H9 (cell line): ENCODE measurements at regions not wholly inside any gene's neighbourhood (a gene's known extent, or its start where the extent isn't known, plus 50 kb on each side); places are given as distances from the start of the nearest gene placed in this dataset.

ENCODE experiments used
- DNase-seq: peaks from one replicate; pipeline ENCODE4 v3.0.0-alpha.2; 2017
- H2AFZ ChIP-seq: one replicate; pipeline ENCODE4 v1.6.1; 2013; ENCODE audit warnings: mild to moderate bottlenecking, low read length, control low read depth, moderate library complexity
- H2AK5ac ChIP-seq: 2 replicates; pipeline ENCODE4 v1.6.1; 2013; ENCODE audit warnings: low read length, control low read depth, mixed read lengths; ENCODE audit not compliant: insufficient read length
- H2BK120ac ChIP-seq: one replicate; pipeline ENCODE4 v1.6.1; 2013; ENCODE audit warnings: low read depth, mild to moderate bottlenecking, low read length, control low read depth, inconsistent platforms; ENCODE audit not compliant: poor library complexity, severe bottlenecking
- H2BK12ac ChIP-seq: 2 replicates; pipeline ENCODE4 v1.6.1; 2013; ENCODE audit warnings: low read length, control low read depth, mixed read lengths, low read depth; ENCODE audit not compliant: insufficient read length
- H2BK15ac ChIP-seq: 2 replicates; pipeline ENCODE4 v1.6.1; 2013; ENCODE audit warnings: low read depth, low read length, control low read depth
- H2BK20ac ChIP-seq: one replicate; pipeline ENCODE4 v1.6.1; 2013; ENCODE audit warnings: low read depth, mild to moderate bottlenecking, low read length, control low read depth, inconsistent platforms; ENCODE audit not compliant: poor library complexity, severe bottlenecking
- H2BK5ac ChIP-seq: 2 replicates; pipeline ENCODE4 v1.6.1; 2013; ENCODE audit warnings: low read length, control low read depth, mixed read lengths; ENCODE audit not compliant: insufficient read length
- H3K14ac ChIP-seq: 2 replicates; pipeline ENCODE4 v1.6.1; 2013; ENCODE audit warnings: low read length, control low read depth; ENCODE audit not compliant: insufficient read depth
- H3K18ac ChIP-seq: 2 replicates; pipeline ENCODE4 v1.6.1; 2013; ENCODE audit warnings: low read depth, mild to moderate bottlenecking, mixed read lengths, low read length, control low read depth; ENCODE audit not compliant: insufficient read length
- H3K23ac ChIP-seq: 2 replicates; pipeline ENCODE4 v1.6.1; 2013; ENCODE audit warnings: low read length, control low read depth, mixed read lengths, low read depth; ENCODE audit not compliant: insufficient read length
- H3K23me2 ChIP-seq: 2 replicates; pipeline ENCODE4 v1.6.1; 2013; ENCODE audit warnings: low read depth, mild to moderate bottlenecking, mixed read lengths, low read length, control low read depth; ENCODE audit not compliant: insufficient read length, poor library complexity, severe bottlenecking
- H3K27ac ChIP-seq: 2 replicates; pipeline ENCODE4 v1.5.1; 2013; ENCODE audit warnings: low read length, control low read depth, mixed read lengths, low read depth; ENCODE audit not compliant: insufficient read length
- H3K27me3 ChIP-seq: 2 replicates; pipeline ENCODE4 v1.6.1; 2013; ENCODE audit warnings: low read length, control low read depth, inconsistent platforms; ENCODE audit not compliant: insufficient read depth
- H3K4ac ChIP-seq: 2 replicates; pipeline ENCODE4 v1.6.1; 2013; ENCODE audit warnings: low read depth, mild to moderate bottlenecking, control low read depth, inconsistent platforms, low read length, moderate library complexity
- H3K4me1 ChIP-seq: 2 replicates; pipeline ENCODE4 v1.6.1; 2013; ENCODE audit warnings: low read length, control low read depth, inconsistent platforms; ENCODE audit not compliant: insufficient read depth
- H3K4me2 ChIP-seq: 2 replicates; pipeline ENCODE4 v1.6.1; 2013; ENCODE audit warnings: low read length, control low read depth, mixed read lengths; ENCODE audit not compliant: insufficient read length, insufficient read depth
- H3K56ac ChIP-seq: 2 replicates; pipeline ENCODE4 v1.6.1; 2013; ENCODE audit warnings: low read depth, mild to moderate bottlenecking, mixed read lengths, low read length, control low read depth; ENCODE audit not compliant: insufficient read length
- H3K79me1 ChIP-seq: 2 replicates; pipeline ENCODE4 v1.6.1; 2013; ENCODE audit warnings: low read depth, mild to moderate bottlenecking, moderate library complexity, low read length, control low read depth, inconsistent platforms; ENCODE audit not compliant: insufficient read depth, poor library complexity, severe bottlenecking
- H3K79me2 ChIP-seq: 2 replicates; pipeline ENCODE4 v1.6.1; 2013; ENCODE audit warnings: low read length, control low read depth, inconsistent platforms; ENCODE audit not compliant: insufficient read depth
- H3K9ac ChIP-seq: 2 replicates; pipeline ENCODE4 v1.6.1; 2013; ENCODE audit warnings: low read length, control low read depth, mixed read lengths; ENCODE audit not compliant: insufficient read length; ENCODE audit errors: extremely low read depth
- H3K9me3 ChIP-seq: one replicate; pipeline ENCODE4 v1.6.1; 2013; ENCODE audit warnings: low read depth, low read length, inconsistent platforms; ENCODE audit not compliant: control insufficient read depth
- H3T11ph ChIP-seq: one replicate; pipeline ENCODE4 v1.6.1; 2013; ENCODE audit warnings: mild to moderate bottlenecking, low read length, control low read depth, inconsistent platforms
- H4K20me1 ChIP-seq: one replicate; pipeline ENCODE4 v1.6.1; 2013; ENCODE audit not compliant: control insufficient read depth, insufficient read length, insufficient read depth
- H4K5ac ChIP-seq: 2 replicates; pipeline ENCODE4 v1.6.1; 2013; ENCODE audit warnings: low read depth, mild to moderate bottlenecking, mixed read lengths, low read length, control low read depth; ENCODE audit not compliant: insufficient read length
- H4K8ac ChIP-seq: replicated peaks from 2 replicates; pipeline ENCODE4 v1.6.1; 2013; ENCODE audit warnings: low read length, control low read depth, mixed read lengths, low read depth; ENCODE audit not compliant: insufficient read length
- H4K91ac ChIP-seq: 2 replicates; pipeline ENCODE4 v1.6.1; 2013; ENCODE audit warnings: low read depth, mild to moderate bottlenecking, moderate library complexity, mixed read lengths, low read length, control low read depth; ENCODE audit not compliant: insufficient read length
- H3K27ac Mint-ChIP-seq, 3 experiments: 2 replicates in 2 of 3; 3 replicates in 1 of 3; pipeline ENCODE4 v1.8.0; 2020 to 2021; ENCODE audit warnings: mixed read lengths in 3 of 3, mild to moderate bottlenecking in 1 of 3, moderate library complexity in 1 of 3
- H3K27me3 Mint-ChIP-seq: 2 replicates; pipeline ENCODE4 v1.8.0; 2021; ENCODE audit warnings: low read depth, mild to moderate bottlenecking, moderate library complexity, mixed read lengths
- H3K36me3 Mint-ChIP-seq, 3 experiments: 2 replicates in 2 of 3; 3 replicates in 1 of 3; pipeline ENCODE4 v1.8.0; 2020 to 2021; ENCODE audit warnings: low read depth in 3 of 3, mixed read lengths in 3 of 3; ENCODE audit not compliant: insufficient read depth in 1 of 3
- H3K4me1 Mint-ChIP-seq, 2 experiments: 2 replicates each; pipeline ENCODE4 v1.8.0; 2020; ENCODE audit warnings: mixed read lengths in 2 of 2
- H3K4me3 Mint-ChIP-seq, 2 experiments: 2 replicates in 1 of 2; 3 replicates in 1 of 2; pipeline ENCODE4 v1.8.0; 2020 to 2021; ENCODE audit warnings: mild to moderate bottlenecking in 2 of 2, mixed read lengths in 2 of 2, moderate library complexity in 1 of 2
- H3K9me3 Mint-ChIP-seq, 2 experiments: 2 replicates in 1 of 2; 3 replicates in 1 of 2; pipeline ENCODE4 v1.8.0; 2020; ENCODE audit warnings: mild to moderate bottlenecking in 2 of 2, mixed read lengths in 2 of 2, moderate library complexity in 1 of 2
- TF ChIP-seq, protein P1 (sequence below): fragments of 200-600 bp; sonication (generic); conservative IDR thresholded peaks from 3 replicates; pipeline ENCODE4 v1.8.0; 2021; ENCODE audit warnings: antibody characterized with exemption, mild to moderate bottlenecking

DNA sequence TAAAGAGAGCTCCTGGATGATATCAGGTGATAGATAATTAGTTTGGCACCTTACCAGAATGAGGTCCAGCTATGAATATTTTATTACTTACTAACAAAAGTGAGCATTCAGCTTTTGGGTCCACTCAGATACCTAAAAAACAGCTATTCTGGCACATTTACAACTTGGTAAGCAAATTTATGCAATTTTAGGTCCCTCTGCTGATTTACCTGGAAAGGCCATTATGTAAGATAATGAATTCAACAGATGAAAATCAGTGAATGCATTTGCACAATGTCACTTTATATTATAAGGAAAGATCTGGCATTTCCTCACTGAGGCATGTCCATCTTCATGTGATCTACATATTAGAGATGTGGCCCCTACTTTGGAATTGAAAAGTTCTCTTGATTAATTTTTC is 517.0 kb downstream of the SPRY1 start:
- DNase-seq = no peak
- Histone ChIP-seq H3K14ac (no peak overlapping the region), H3K23ac (no peak overlapping the region), H3K27me3 (no peaks in the 10 kb centered on the region), H2BK15ac (no peak overlapping the region), H3K18ac (no peak overlapping the region), H3K79me1 (no peaks in the 10 kb centered on the region), H3K27ac (no peak overlapping the region), H3K4ac (no peak overlapping the region), H3K56ac (no peak overlapping the region), H3K23me2 (no peaks in the 10 kb centered on the region), H4K20me1 (no peaks in the 10 kb centered on the region), H4K5ac (no peak overlapping the region), H2BK5ac (no peak overlapping the region), H3K4me2 (no peak overlapping the region), H3K79me2 (no peaks in the 10 kb centered on the region), H4K8ac (no peak overlapping the region), H2AFZ (no peak overlapping the region), H2AK5ac (no peak overlapping the region), H3K9ac (no peak overlapping the region), H3K9me3 (no peaks in the 10 kb centered on the region), H2BK12ac (no peak overlapping the region), H4K91ac (no peak overlapping the region), H3K4me1 (no peaks in the 10 kb centered on the region), H2BK20ac (no peak overlapping the region), H3T11ph (no peak overlapping the region), H2BK120ac (no peak overlapping the region)
- Mint-ChIP-seq H3K27ac (no peak overlapping the region), H3K4me3 (no peak overlapping the region), H3K27me3 (no peaks in the 10 kb centered on the region), H3K4me1 (peaks cover 3 to 9% of the 10 kb centered on the region in 2 experiments; a peak in 1 of 4 replicates), H3K36me3 (no peaks in the 10 kb centered on the region), H3K9me3 (no peaks in the 10 kb centered on the region; a peak in 1 of 5 replicates)
- TF ChIP-seq, protein P1, sequence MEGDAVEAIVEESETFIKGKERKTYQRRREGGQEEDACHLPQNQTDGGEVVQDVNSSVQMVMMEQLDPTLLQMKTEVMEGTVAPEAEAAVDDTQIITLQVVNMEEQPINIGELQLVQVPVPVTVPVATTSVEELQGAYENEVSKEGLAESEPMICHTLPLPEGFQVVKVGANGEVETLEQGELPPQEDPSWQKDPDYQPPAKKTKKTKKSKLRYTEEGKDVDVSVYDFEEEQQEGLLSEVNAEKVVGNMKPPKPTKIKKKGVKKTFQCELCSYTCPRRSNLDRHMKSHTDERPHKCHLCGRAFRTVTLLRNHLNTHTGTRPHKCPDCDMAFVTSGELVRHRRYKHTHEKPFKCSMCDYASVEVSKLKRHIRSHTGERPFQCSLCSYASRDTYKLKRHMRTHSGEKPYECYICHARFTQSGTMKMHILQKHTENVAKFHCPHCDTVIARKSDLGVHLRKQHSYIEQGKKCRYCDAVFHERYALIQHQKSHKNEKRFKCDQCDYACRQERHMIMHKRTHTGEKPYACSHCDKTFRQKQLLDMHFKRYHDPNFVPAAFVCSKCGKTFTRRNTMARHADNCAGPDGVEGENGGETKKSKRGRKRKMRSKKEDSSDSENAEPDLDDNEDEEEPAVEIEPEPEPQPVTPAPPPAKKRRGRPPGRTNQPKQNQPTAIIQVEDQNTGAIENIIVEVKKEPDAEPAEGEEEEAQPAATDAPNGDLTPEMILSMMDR = no peak
